Esophagus squamous epithelium (tissue), 5 donors: ENCODE measurements at regions not wholly inside any gene's neighbourhood (a gene's known extent, or its start where the extent isn't known, plus 50 kb on each side); places are given as distances from the start of the nearest gene placed in this dataset.

ENCODE experiments used
- DNase-seq: peaks from one replicate; lab custom pipeline; 2025; lab: John Stamatoyannopoulos, UW
- H3K27ac ChIP-seq, 4 donors: fragments of 200-600 bp; sonication (generic); one replicate each; pipeline ENCODE4 v1.5.1; 2016 to 2019; ENCODE audit warnings: mild to moderate bottlenecking in 1 of 4
- H3K27me3 ChIP-seq, 4 donors: fragments of 200-600 bp; sonication (generic); 1 replicate in 3 of 4; 2 replicates in 1 of 4; pipeline versions ENCODE4 v1.5.1 to v1.6.0; 2017 to 2021; ENCODE audit warnings: antibody characterized with exemption in 1 of 4
- H3K36me3 ChIP-seq, 3 donors: fragments of 200-600 bp; sonication (generic); one replicate each; pipeline ENCODE4 v1.5.1; 2016 to 2019
- H3K4me1 ChIP-seq, 3 donors: fragments of 200-600 bp; sonication (generic); one replicate each; pipeline ENCODE4 v1.5.1; 2017 to 2019
- H3K4me3 ChIP-seq, 4 donors: fragments of 200-600 bp; sonication (generic); 1 replicate in 3 of 4; 2 replicates in 1 of 4; pipeline ENCODE4 v1.5.1; 2016 to 2019; ENCODE audit warnings: mild to moderate bottlenecking in 2 of 4, moderate library complexity in 1 of 4
- H3K9me3 ChIP-seq, 3 donors: fragments of 200-600 bp; sonication (generic); one replicate each; pipeline ENCODE4 v1.5.1; 2016 to 2019
- CTCF ChIP-seq, 6 experiments: fragments of 450-650 bp in 4 of 6; fragments of 200-600 bp in 2 of 6; sonication (generic) in 2 of 6; IDR thresholded peaks; one replicate each; pipeline ENCODE4 v1.5.1; 2016 to 2019; ENCODE audit warnings: antibody characterized with exemption in 6 of 6, mild to moderate bottlenecking in 4 of 6, moderate library complexity in 4 of 6
- POLR2A ChIP-seq, 4 donors: fragments of 450-650 bp; IDR thresholded peaks; one replicate each; pipeline ENCODE4 v1.6.1; 2017; ENCODE audit warnings: antibody characterized with exemption in 4 of 4, mild to moderate bottlenecking in 4 of 4, moderate library complexity in 3 of 4
- WGBS, 2 donors: methylation state at CpG; one replicate each; pipeline ENCODE4 v1.1.5; 2018; 5-methylcytosine and 5-hydroxymethylcytosine counted together
- intact Hi-C: fragments of 100-400 bp; cut with DNase I; formaldehyde crosslinking; loops from one replicate; pipeline ENCODE4 v1.15.0; 2022
- donor health status: DM: yes; HTN: yes; CAD: no.

- no peak overlapping the region for H3K27ac ChIP-seq
- DNase-seq = no peak
- H3K4me1 ChIP-seq = no peaks in the 10 kb centered on the region
- 34 to 55% methylated on average over 2 of the region's 2 CpGs for WGBS, 2 donors
- TF ChIP-seq CTCF (IDR thresholded peaks at IDR 0.05) (no peak), POLR2A (IDR thresholded peaks at IDR 0.05) (no peak)
- intact Hi-C loops = no loop called here
- no peak overlapping the region for H3K4me3 ChIP-seq
- H3K36me3 ChIP-seq = no peaks in the 10 kb centered on the region
- H3K9me3 ChIP-seq = peaks cover 0 to 3% (median 0%) of the 10 kb centered on the region in 3 donors
- no peaks in the 10 kb centered on the region for H3K27me3 ChIP-seq
Observed at GRCh38 chr5:163245584-163245983, 191.8 kb upstream of the CCNG1 start.

- WGBS, 2 donors = 56 to 72% methylated on average over 2 of the region's 2 CpGs
- intact Hi-C loops = no loop called here
Observed at GRCh38 chr5:163248333-163248732, 189.1 kb upstream of the CCNG1 start.

GRCh38 chr5:163248871-163249270 is 188.5 kb upstream of the CCNG1 start:
- H3K4me1 ChIP-seq = no peaks in the 10 kb centered on the region
- no peak for DNase-seq
- 77% methylated on average over 4 of the region's 4 CpGs for WGBS, 2 donors
- TF ChIP-seq POLR2A (IDR thresholded peaks at IDR 0.05) (no peak), CTCF (IDR thresholded peaks at IDR 0.05) (no peak)
- no peak overlapping the region for H3K27ac ChIP-seq
- intact Hi-C loops = no loop called here
- H3K36me3 ChIP-seq = no peaks in the 10 kb centered on the region
- no peak overlapping the region for H3K4me3 ChIP-seq
- no peaks in the 10 kb centered on the region for H3K27me3 ChIP-seq
- peaks cover 0 to 3% (median 0%) of the 10 kb centered on the region in 3 donors for H3K9me3 ChIP-seq

More at GRCh38 chr5:163248333-163248732, 189.1 kb upstream of the CCNG1 start:
- H3K4me1 ChIP-seq = no peaks in the 10 kb centered on the region
- TF ChIP-seq POLR2A (IDR thresholded peaks at IDR 0.05) = no peak
- no peak for TF ChIP-seq CTCF (IDR thresholded peaks at IDR 0.05)
- H3K4me3 ChIP-seq = no peak overlapping the region
- H3K36me3 ChIP-seq = no peaks in the 10 kb centered on the region
- H3K9me3 ChIP-seq = peaks cover 0 to 3% (median 0%) of the 10 kb centered on the region in 3 donors
- DNase-seq = no peak
- no peaks in the 10 kb centered on the region for H3K27me3 ChIP-seq
- no peak overlapping the region for H3K27ac ChIP-seq

- H3K4me3 ChIP-seq = no peak overlapping the region
- H3K27me3 ChIP-seq = no peaks in the 10 kb centered on the region
- no peak overlapping the region for H3K27ac ChIP-seq
- TF ChIP-seq POLR2A (IDR thresholded peaks at IDR 0.05) = no peak
- no peak for TF ChIP-seq CTCF (IDR thresholded peaks at IDR 0.05)
- H3K4me1 ChIP-seq = no peaks in the 10 kb centered on the region
- H3K36me3 ChIP-seq = no peaks in the 10 kb centered on the region
- no peak for DNase-seq
- 56 to 74% methylated on average over 5 of the region's 5 CpGs for WGBS, 2 donors
- intact Hi-C loops = no loop called here
- peaks cover 0 to 3% (median 0%) of the 10 kb centered on the region in 3 donors for H3K9me3 ChIP-seq
Observed at GRCh38 chr5:163252950-163253349, 184.4 kb upstream of the CCNG1 start.

GRCh38 chr5:163259495-163259894 is 177.9 kb upstream of the CCNG1 start:
- DNase-seq = no peak
- no peak for TF ChIP-seq CTCF (IDR thresholded peaks at IDR 0.05)
- TF ChIP-seq POLR2A (IDR thresholded peaks at IDR 0.05) = no peak
- WGBS, 2 donors = 29 to 40% methylated on average over 1 to 2 of the region's 2 CpGs

More at GRCh38 chr5:163259495-163259894, 177.9 kb upstream of the CCNG1 start:
- Histone ChIP-seq H3K27ac (no peak overlapping the region), H3K36me3 (no peaks in the 10 kb centered on the region), H3K4me1 (no peaks in the 10 kb centered on the region), H3K4me3 (no peak overlapping the region), H3K27me3 (no peaks in the 10 kb centered on the region), H3K9me3 (no peaks in the 10 kb centered on the region)
- intact Hi-C loops = no loop called here
